ENCODE measurements at regions not wholly inside any gene's neighbourhood (a gene's known extent, or its start where the extent isn't known, plus 50 kb on each side); places are given as distances from the start of the nearest gene placed in this dataset.

DNA sequence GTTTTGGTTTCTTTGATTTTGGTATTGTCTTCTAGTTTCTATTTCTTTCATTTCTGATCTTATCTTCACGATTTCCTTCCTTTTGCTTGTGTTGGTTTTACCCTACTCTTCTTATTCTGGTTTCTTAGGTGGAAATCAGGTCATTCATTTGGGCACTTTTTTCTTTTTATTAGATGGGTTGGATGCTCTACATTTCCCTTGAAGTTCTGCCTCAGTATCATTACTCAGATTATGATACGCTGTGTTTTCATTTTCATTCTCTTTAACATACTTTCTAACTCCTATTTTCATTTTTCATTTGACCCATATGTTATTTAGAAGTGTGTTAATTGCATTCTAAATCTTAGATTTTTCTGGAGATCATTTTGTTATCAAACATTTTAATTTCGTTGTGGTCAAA, 108.6 kb downstream of the IRF8 start:
- TF ChIP-seq EP300 (IDR thresholded peaks at IDR 0.05) (no peak), KDM1A (IDR thresholded peaks at IDR 0.05; ENCODE audit: low read depth) (no peak), CTCF (IDR thresholded peaks at IDR 0.05) (no peak), BCL3 (IDR thresholded peaks at IDR 0.05) (no peak), MAX (IDR thresholded peaks at IDR 0.05) (no peak), POLR2A (IDR thresholded peaks at IDR 0.05; ENCODE audit: low read length) (no peak), ESRRA (IDR thresholded peaks at IDR 0.05; ENCODE audit: borderline replicate concordance, low read length) (no peak), MYC (IDR thresholded peaks at IDR 0.05; ENCODE audit: borderline replicate concordance, low read length) (no peak), RAD21 (conservative IDR thresholded peaks at IDR 0.05 in 1 of 2, IDR thresholded peaks at IDR 0.05 in 1 of 2) (no peak), MAZ (IDR thresholded peaks at IDR 0.05; ENCODE audit: borderline replicate concordance, low read depth, low read length) (no peak), CHD2 (IDR thresholded peaks at IDR 0.05; ENCODE audit: low read length, partially characterized antibody) (no peak), PBX3 (IDR thresholded peaks at IDR 0.05) (no peak)
- TF ChIP-seq, protein P1, sequence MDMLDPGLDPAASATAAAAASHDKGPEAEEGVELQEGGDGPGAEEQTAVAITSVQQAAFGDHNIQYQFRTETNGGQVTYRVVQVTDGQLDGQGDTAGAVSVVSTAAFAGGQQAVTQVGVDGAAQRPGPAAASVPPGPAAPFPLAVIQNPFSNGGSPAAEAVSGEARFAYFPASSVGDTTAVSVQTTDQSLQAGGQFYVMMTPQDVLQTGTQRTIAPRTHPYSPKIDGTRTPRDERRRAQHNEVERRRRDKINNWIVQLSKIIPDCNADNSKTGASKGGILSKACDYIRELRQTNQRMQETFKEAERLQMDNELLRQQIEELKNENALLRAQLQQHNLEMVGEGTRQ (IDR thresholded peaks at IDR 0.05), result no peak
- TF ChIP-seq, protein P2, sequence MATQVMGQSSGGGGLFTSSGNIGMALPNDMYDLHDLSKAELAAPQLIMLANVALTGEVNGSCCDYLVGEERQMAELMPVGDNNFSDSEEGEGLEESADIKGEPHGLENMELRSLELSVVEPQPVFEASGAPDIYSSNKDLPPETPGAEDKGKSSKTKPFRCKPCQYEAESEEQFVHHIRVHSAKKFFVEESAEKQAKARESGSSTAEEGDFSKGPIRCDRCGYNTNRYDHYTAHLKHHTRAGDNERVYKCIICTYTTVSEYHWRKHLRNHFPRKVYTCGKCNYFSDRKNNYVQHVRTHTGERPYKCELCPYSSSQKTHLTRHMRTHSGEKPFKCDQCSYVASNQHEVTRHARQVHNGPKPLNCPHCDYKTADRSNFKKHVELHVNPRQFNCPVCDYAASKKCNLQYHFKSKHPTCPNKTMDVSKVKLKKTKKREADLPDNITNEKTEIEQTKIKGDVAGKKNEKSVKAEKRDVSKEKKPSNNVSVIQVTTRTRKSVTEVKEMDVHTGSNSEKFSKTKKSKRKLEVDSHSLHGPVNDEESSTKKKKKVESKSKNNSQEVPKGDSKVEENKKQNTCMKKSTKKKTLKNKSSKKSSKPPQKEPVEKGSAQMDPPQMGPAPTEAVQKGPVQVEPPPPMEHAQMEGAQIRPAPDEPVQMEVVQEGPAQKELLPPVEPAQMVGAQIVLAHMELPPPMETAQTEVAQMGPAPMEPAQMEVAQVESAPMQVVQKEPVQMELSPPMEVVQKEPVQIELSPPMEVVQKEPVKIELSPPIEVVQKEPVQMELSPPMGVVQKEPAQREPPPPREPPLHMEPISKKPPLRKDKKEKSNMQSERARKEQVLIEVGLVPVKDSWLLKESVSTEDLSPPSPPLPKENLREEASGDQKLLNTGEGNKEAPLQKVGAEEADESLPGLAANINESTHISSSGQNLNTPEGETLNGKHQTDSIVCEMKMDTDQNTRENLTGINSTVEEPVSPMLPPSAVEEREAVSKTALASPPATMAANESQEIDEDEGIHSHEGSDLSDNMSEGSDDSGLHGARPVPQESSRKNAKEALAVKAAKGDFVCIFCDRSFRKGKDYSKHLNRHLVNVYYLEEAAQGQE (IDR thresholded peaks at IDR 0.05), result no peak

All from A549 (cell line).